ENCODE measurements at regions not wholly inside any gene's neighbourhood (a gene's known extent, or its start where the extent isn't known, plus 50 kb on each side); places are given as distances from the start of the nearest gene placed in this dataset.

DNA sequence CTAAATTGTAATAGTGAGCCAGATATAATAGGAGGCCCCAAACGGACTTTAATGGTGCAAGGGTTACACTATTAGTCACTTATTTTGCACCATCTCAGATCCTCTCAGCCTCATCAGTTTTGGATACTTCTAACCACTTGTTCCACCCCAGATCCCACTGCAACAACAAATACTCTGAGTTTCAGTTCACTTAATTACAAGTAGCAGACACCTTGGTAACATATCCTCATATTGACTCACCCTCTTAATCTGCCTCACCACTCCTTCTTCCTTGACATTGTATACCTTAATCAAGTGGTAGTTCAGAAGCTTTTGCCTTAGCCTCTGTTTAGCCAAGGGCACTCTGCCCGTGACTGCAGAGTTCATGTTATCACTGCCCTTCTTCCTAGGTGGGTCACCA lies 256.1 kb upstream of the UBASH3B start:
- ATAC-seq (ENCODE audit: insufficient read depth, low read depth) (no peak), DNase-seq (no peak)
- Histone ChIP-seq H3K9ac (ENCODE audit: low read depth, low read length) (no peak overlapping the region), H3K9me3 (ENCODE audit: insufficient read depth, low read length, severe bottlenecking) (no peaks in the 10 kb centered on the region), H3K4me3 (ENCODE audit: low read depth in 1 of 2, low read length in 2 of 2) (no peak overlapping the region), H3K4me2 (ENCODE audit: insufficient read depth, low read length) (no peak overlapping the region), H3K79me2 (ENCODE audit: insufficient read depth, low read length) (no peaks in the 10 kb centered on the region), H3K36me3 (ENCODE audit: insufficient read depth, low read length) (no peaks in the 10 kb centered on the region), H2AFZ (ENCODE audit: low read depth, low read length) (no peak overlapping the region), H3K4me1 (ENCODE audit: insufficient read depth, low read length) (no peaks in the 10 kb centered on the region), H3K27ac (ENCODE audit: low read length) (no peak overlapping the region), H3K27me3 (ENCODE audit: insufficient read depth, low read length, poor library complexity) (peaks cover 3% of the 10 kb centered on the region), H4K20me1 (ENCODE audit: insufficient read depth, low read length) (no peaks in the 10 kb centered on the region)
- no peak for TF ChIP-seq EZH2 (IDR thresholded peaks at IDR 0.05; ENCODE audit: borderline replicate concordance, low read depth, low read length, severe bottlenecking)
- TF ChIP-seq, protein P1, sequence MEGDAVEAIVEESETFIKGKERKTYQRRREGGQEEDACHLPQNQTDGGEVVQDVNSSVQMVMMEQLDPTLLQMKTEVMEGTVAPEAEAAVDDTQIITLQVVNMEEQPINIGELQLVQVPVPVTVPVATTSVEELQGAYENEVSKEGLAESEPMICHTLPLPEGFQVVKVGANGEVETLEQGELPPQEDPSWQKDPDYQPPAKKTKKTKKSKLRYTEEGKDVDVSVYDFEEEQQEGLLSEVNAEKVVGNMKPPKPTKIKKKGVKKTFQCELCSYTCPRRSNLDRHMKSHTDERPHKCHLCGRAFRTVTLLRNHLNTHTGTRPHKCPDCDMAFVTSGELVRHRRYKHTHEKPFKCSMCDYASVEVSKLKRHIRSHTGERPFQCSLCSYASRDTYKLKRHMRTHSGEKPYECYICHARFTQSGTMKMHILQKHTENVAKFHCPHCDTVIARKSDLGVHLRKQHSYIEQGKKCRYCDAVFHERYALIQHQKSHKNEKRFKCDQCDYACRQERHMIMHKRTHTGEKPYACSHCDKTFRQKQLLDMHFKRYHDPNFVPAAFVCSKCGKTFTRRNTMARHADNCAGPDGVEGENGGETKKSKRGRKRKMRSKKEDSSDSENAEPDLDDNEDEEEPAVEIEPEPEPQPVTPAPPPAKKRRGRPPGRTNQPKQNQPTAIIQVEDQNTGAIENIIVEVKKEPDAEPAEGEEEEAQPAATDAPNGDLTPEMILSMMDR (IDR thresholded peaks at IDR 0.05; ENCODE audit: borderline replicate concordance, extremely low read depth, low read length, poor library complexity, severe bottlenecking), result no peak

DNA sequence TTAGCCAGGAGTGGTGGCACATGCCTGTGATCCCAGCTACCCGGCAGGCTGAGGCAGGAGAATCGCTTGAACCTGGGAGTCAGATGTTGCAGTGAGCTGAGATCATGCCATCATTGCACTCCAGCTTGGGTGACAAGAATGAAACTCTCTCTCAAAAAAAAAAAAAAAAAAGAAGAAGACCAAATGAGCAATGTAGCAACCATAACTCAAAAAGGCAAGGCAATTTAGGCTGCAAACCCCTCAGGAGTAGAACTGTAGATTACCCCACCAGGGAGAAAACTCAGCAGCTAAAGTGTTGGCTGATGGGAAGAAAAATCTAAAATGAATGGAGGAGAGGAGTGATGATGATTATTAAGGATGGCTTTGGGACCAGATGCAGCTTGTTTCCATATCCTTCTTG lies 256.7 kb upstream of the UBASH3B start:
- no peak overlapping the region for H3K27ac ChIP-seq (ENCODE audit: low read length)

DNA sequence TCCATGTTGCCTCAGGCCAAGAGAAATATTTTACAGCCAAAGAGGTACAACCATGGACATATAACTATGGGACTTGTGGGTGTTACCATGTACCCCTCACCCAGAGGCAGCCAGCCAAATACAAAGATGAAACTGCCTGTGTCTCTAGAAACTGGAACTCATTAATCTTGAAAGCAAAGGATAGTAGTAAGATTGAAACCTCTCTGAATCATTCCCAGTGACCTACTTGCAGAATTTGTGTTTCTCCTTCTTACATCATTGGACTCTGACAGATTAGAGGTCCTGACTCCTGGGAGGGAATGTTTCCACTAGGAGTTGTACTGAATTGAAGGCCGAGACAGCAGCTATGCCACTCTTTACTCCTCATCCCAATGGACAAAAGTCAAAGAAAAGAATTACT lies 257.4 kb upstream of the UBASH3B start:
- Histone ChIP-seq H2AFZ (ENCODE audit: low read depth, low read length) (no peak overlapping the region), H4K20me1 (ENCODE audit: insufficient read depth, low read length) (no peaks in the 10 kb centered on the region)

More for the DNA sequence above, 256.7 kb upstream of the UBASH3B start:
- H4K20me1 ChIP-seq (ENCODE audit: insufficient read depth, low read length), result no peaks in the 10 kb centered on the region
- peaks cover 3% of the 10 kb centered on the region for H3K27me3 ChIP-seq (ENCODE audit: insufficient read depth, low read length, poor library complexity)
- no peaks in the 10 kb centered on the region for H3K79me2 ChIP-seq (ENCODE audit: insufficient read depth, low read length)
- no peak overlapping the region for H3K4me3 ChIP-seq (ENCODE audit: low read depth in 1 of 2, low read length in 2 of 2)
- no peaks in the 10 kb centered on the region for H3K4me1 ChIP-seq (ENCODE audit: insufficient read depth, low read length)
- H3K9ac ChIP-seq (ENCODE audit: low read depth, low read length), result no peak overlapping the region
- no peak overlapping the region for H3K4me2 ChIP-seq (ENCODE audit: insufficient read depth, low read length)
- H3K36me3 ChIP-seq (ENCODE audit: insufficient read depth, low read length), result no peaks in the 10 kb centered on the region
- H3K9me3 ChIP-seq (ENCODE audit: insufficient read depth, low read length, severe bottlenecking), result no peaks in the 10 kb centered on the region
- no peak for DNase-seq
- TF ChIP-seq, protein P1 (IDR thresholded peaks at IDR 0.05; ENCODE audit: borderline replicate concordance, extremely low read depth, low read length, poor library complexity, severe bottlenecking), result no peak
- no peak for TF ChIP-seq EZH2 (IDR thresholded peaks at IDR 0.05; ENCODE audit: borderline replicate concordance, low read depth, low read length, severe bottlenecking)
- H2AFZ ChIP-seq (ENCODE audit: low read depth, low read length), result no peak overlapping the region
- ATAC-seq (ENCODE audit: insufficient read depth, low read depth), result no peak

More for the DNA sequence above, 257.4 kb upstream of the UBASH3B start:
- Histone ChIP-seq H3K9me3 (ENCODE audit: insufficient read depth, low read length, severe bottlenecking) (no peaks in the 10 kb centered on the region), H3K27ac (ENCODE audit: low read length) (no peak overlapping the region), H3K9ac (ENCODE audit: low read depth, low read length) (no peak overlapping the region), H3K36me3 (ENCODE audit: insufficient read depth, low read length) (no peaks in the 10 kb centered on the region), H3K27me3 (ENCODE audit: insufficient read depth, low read length, poor library complexity) (peaks cover 3% of the 10 kb centered on the region), H3K4me3 (ENCODE audit: low read depth in 1 of 2, low read length in 2 of 2) (no peak overlapping the region), H3K79me2 (ENCODE audit: insufficient read depth, low read length) (no peaks in the 10 kb centered on the region), H3K4me1 (ENCODE audit: insufficient read depth, low read length) (no peaks in the 10 kb centered on the region), H3K4me2 (ENCODE audit: insufficient read depth, low read length) (no peak overlapping the region)
- no peak for TF ChIP-seq EZH2 (IDR thresholded peaks at IDR 0.05; ENCODE audit: borderline replicate concordance, low read depth, low read length, severe bottlenecking)
- TF ChIP-seq, protein P1 (IDR thresholded peaks at IDR 0.05; ENCODE audit: borderline replicate concordance, extremely low read depth, low read length, poor library complexity, severe bottlenecking), result no peak
- DNase-seq, result no peak
- no peak for ATAC-seq (ENCODE audit: insufficient read depth, low read depth)
